Fibroblast of villous mesenchyme (primary cell): ENCODE measurements at regions not wholly inside any gene's neighbourhood (a gene's known extent, or its start where the extent isn't known, plus 50 kb on each side); places are given as distances from the start of the nearest gene placed in this dataset.

Source experiments
- DNase-seq: peaks from one replicate; pipeline ENCODE4 v3.0.0-alpha.2; 2010; ENCODE audit warnings: low read depth
- H3K4me3 ChIP-seq: 2 replicates; pipeline ENCODE4 v1.5.1; 2011; ENCODE audit warnings: low read depth, mild to moderate bottlenecking, low read length
- CTCF ChIP-seq: IDR thresholded peaks from 2 replicates; pipeline ENCODE4 v1.5.1; 2012; ENCODE audit warnings: low read depth, mild to moderate bottlenecking, low read length; ENCODE audit not compliant: insufficient read depth

GRCh38 chr13:21970172-21970571 lies 299.3 kb downstream of the FGF9 start:
- no peak for TF ChIP-seq CTCF
- H3K4me3 ChIP-seq = no peak overlapping the region
- DNase-seq = no peak

GRCh38 chr13:21970918-21971317 lies 300.0 kb downstream of the FGF9 start:
- no peak for TF ChIP-seq CTCF
- DNase-seq = no peak
- H3K4me3 ChIP-seq = no peak overlapping the region

- peak; percentile 78 for DNase-seq
- no peak for TF ChIP-seq CTCF
- no peak overlapping the region for H3K4me3 ChIP-seq
These were observed 301.1 kb downstream of the FGF9 start for GRCh38 chr13:21971662-21972621.

GRCh38 chr13:21973437-21974125 lies 302.7 kb downstream of the FGF9 start:
- no peak for DNase-seq
- H3K4me3 ChIP-seq = no peak overlapping the region
- no peak for TF ChIP-seq CTCF

- DNase-seq = no peak
- no peak for TF ChIP-seq CTCF
- no peak overlapping the region for H3K4me3 ChIP-seq
These were observed 303.9 kb downstream of the FGF9 start for GRCh38 chr13:21974741-21975140.

GRCh38 chr13:21976159-21976558 lies 305.3 kb downstream of the FGF9 start:
- no peak for DNase-seq
- H3K4me3 ChIP-seq = no peak overlapping the region
- TF ChIP-seq CTCF = no peak
